NCI-H1092 (cell line): ENCODE measurements at regions not wholly inside any gene's neighbourhood (a gene's known extent, or its start where the extent isn't known, plus 50 kb on each side); places are given as distances from the start of the nearest gene placed in this dataset.

Experiments used
- DNase-seq: peaks from one replicate; lab custom pipeline; 2025; lab: John Stamatoyannopoulos, UW

- no peak for DNase-seq
These were observed 94.3 kb upstream of the ADO start for GRCh38 chr10:62710182-62710581.

GRCh38 chr10:62715383-62715782 lies 89.1 kb upstream of the ADO start:
- no peak for DNase-seq

DNA sequence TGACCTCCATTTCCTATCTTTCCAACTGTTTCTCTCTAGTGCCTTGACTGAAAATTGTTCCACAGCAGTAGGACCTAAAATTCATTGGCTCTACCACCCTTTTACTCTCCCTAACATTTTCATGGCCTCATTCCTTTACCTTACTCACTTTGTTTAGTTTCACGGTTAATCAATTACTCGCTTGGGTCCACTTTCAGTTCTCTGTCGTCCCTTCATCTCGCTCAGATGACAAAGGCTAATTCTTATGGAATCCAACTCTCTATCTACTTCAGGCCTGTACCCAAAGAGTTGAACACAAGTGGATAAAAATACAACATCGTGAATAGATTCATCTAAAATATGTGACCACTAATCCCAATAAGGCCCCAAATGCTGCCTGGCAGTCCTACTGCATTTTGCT lies 85.9 kb upstream of the ADO start:
- DNase-seq: no peak

GRCh38 chr10:62719061-62719460 lies 85.5 kb upstream of the ADO start:
- no peak for DNase-seq

GRCh38 chr10:62721687-62722086 lies 82.8 kb upstream of the ADO start:
- no peak for DNase-seq

DNA sequence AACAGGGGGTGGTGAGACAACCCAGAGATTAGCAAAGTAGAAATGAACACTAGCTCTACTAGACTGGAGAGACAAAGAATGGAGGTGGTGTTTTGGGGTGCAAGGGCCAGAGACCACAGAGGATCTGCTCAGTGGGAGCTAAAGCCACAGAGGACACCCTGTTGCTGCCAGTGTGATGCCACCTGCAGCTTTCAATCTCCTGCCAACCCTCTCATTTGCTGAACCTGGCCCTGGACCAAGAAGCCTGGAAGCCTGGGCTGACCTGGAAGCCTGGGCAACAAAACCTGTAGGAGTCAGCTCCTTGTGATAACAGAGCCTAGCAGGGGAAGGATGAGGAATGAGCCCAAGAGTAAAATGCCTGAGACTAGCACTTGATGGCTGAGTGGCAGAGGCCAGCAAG lies 81.1 kb upstream of the ADO start:
- DNase-seq: no peak

- no peak for DNase-seq
These were observed 80.1 kb upstream of the ADO start for GRCh38 chr10:62724465-62724864.

GRCh38 chr10:62726142-62726541 lies 78.4 kb upstream of the ADO start:
- DNase-seq: no peak

- no peak for DNase-seq
These were observed 77.9 kb upstream of the ADO start for GRCh38 chr10:62726638-62727037.

DNA sequence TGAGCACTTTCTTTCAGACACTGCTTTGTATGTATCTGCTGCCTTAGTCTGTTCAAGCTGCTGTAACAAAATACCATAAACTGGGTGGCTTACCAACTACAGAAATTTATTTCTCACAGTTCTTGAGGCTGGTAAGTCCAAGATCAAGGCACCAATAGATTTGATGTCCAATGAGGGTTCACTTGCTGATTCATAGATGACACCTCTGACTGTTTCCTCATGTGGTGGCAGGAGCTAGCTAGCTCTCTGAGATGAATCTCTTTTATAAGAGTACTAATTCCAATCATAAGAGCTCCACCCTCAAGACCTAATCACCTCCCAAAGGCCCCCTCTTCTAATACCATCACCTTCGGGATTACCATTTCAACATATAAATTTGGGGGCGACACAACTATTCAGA lies 76.6 kb upstream of the ADO start:
- no peak for DNase-seq

- no peak for DNase-seq
These were observed 76.0 kb upstream of the ADO start for GRCh38 chr10:62728479-62728878.

GRCh38 chr10:62732841-62733653 lies 71.5 kb upstream of the ADO start:
- no peak for DNase-seq

DNA sequence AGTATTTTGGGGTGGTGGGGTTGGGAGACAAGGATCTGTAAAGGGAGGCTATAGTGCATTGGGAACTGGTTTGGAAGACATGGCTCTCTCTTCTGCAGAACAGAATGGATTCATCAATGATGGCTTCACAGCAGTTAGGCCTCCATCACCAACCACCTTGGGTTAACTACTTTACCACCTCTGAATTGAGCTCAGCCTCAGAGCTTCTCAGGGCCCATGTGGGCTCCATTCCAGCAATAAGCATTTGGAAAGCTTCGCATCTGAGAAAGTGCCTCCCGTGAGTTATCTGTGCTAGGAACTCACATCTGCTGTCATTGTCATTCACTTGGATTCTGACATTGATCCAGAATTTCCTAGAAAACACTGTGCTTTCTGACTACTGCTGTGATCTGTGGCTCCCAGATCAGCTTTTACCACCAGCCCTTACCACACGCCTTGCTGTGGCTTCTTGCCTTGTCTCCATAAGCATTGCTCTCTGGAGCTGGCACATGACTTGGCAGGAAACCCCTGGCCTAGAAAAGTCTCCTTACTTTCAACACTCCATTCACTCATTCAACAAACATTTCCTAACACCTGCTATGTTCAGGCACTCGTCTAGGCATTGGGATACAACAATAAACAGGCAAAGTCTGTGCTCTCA lies 70.7 kb upstream of the ADO start:
- no peak for DNase-seq

DNA sequence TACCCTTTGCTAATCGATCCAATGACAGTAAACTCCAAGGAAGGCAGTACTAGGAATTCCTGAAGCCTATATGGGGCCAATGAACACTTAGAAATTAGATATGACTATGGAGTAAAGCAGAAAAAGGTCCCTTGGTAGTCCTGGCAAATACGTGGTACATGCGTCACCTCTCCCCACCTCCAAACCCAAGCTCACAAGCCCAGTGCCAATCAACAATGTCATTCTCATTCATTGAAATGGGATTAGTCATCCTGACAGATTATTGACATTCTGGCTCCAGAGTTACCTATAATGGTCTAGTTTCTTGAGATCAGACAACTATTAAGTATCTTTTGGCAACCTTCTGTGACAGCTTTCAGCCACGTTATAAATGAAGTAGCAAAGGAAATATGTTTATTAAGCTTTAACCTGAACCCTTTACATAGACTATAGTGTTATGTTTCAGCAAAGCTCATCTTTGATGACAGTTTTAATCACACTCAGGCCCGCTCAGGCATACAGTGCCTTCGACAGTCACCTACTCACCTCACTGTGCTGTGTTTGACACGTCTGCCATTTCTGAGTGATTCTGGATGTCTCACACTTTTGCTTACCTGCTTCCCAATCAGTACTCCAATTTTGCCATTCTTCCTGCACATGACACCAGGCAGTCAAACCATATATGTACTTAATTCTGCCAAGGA lies 69.6 kb upstream of the ADO start:
- no peak for DNase-seq

DNA sequence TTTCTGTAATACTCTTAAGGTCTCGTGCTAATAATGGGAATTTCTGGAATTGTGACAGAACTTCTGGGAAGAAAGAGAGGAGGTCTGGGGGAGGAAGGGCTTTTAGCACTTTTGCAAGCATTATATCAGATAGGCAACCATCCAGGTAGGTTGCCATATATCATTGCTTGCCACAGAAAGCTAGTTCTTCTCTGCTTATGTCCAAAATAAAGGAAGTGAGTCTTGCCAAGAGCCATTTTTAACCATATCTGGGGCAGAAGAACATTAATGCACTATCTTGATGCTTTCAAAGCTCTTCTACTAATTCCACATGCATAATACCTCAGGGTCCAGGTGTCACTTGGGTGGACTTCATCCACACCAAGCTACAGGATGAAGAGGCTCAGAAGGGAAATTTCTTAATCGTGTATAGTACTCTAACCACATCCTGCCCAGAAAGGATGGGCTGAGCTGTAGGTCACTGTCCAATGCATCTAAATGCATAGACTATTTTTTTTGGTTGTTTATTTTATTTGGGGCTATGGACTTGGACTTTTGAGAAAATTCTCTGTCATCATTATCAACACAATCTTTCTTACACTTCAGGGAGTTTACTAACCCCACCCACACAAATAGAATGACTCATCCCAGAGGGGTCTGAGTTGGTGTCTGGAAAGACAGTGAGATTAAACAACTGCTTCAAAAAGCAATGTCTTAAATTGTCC lies 68.9 kb upstream of the ADO start:
- no peak for DNase-seq

DNA sequence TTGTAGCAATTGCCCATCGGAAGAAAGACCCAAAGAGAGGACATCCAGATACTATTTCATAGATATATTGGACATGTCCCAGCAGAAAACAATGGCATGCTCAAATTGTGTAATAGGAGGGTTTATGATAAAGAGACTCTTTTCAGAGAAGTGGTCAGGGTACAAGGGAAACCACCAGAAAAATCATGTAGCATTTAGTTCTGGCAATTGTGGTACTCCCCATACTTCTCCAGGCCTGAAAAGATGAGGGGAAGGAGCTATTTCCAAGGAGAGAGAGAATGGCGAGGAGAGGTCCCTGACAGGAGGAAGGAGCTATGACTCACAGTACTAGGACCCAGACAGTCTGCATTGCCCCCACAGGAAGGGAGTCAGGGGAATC lies 68.4 kb upstream of the ADO start:
- no peak for DNase-seq

- DNase-seq: no peak
These were observed 65.6 kb upstream of the ADO start for GRCh38 chr10:62738916-62739315.

DNA sequence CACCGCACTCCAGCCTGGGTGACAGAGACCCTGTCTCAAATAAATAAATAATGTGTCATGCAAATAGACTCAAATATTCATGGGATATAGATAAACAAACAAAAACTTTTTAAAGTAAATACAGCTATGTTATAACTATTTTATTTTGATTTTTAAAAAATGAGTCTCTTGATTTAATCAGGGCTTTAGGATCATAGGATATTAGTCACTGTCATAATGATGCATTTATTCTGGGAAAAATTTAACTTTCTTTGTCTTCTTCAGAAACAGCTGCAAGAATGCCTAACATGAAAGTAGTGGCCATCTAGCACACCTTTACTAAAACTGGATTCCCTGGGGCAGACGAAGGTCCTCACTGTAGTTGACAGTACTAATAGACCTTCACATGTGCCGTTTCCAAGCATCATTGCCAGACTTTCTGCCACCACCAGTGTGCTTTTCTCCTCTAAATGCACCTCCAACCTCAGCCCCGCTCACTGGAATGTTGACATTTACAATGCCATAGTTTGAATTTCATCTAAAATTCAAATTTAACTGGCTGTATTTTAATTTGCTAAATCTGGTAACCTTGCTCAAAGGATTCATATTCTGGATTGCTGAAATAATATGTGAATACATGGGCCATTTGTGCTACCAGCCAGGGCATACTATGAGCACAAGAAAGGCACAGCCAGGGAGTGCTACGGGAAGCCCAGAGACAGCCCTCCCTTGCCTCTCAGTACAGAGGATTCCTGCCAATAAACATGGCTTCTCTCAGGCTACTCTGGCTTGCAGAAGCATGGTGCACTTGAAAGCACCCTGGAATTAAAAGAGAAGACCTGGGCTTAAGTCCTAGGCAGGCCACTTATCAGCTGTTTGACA lies 63.4 kb upstream of the ADO start:
- no peak for DNase-seq

- DNase-seq: no peak
These were observed 62.5 kb upstream of the ADO start for GRCh38 chr10:62741996-62742395.

DNA sequence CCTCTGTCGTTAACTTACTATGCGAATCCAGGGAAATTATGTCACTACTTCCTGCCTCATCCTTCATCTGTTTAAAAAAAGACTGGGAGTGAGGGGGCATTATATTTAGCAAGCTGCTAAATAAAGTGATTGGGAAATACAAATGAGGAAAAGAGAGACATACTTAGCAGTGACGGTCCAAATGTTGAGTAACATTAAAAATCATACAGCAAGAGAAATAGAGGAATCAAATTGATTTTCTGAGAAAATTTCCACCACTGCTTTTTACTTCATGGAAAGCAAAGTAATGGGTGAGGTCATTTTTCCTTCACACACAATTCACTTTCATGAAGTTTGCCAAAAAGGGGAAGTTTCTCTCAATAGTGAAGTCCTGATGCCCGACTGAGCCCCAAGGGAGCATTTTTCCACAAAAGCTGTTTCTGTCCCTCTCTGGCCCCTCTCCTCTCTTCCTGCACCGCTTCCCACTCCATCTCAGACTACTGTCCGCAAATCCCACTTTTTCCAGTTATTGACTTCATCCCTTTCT lies 61.9 kb upstream of the ADO start:
- no peak for DNase-seq

DNA sequence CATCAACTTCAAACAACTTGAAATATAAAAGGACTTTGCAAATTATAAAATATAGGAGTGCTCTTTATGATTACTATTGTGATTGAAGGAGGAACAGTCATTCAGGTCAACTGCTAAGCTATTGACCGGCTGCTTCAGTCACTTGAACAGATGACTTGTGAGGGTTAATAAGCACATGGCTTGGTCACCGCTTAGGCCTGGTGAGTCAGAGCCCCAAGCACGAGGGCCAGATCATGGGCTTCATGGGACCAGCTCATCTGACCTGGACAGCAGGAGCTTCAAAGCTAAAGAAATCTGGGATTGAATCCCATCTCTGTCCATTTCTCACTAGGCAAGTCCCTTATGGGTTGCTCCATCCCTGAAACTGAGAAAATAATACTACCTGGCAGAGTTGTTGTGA lies 60.4 kb upstream of the ADO start:
- no peak for DNase-seq

- DNase-seq: no peak
These were observed 58.9 kb upstream of the ADO start for GRCh38 chr10:62745581-62745980.
